ENCODE measurements at regions not wholly inside any gene's neighbourhood (a gene's known extent, or its start where the extent isn't known, plus 50 kb on each side); places are given as distances from the start of the nearest gene placed in this dataset.
A peak's percentile ranks its signal among the peaks of the same experiment; 100 is the strongest.
"Not testable (repeated sequence)": the region's sequence is repeated elsewhere in the genome, so short reads cannot be mapped to it uniquely, and the experiment has no call there.

GRCh38 chr7:51430480-51431086 is 114.0 kb upstream of the COBL start:
- Histone ChIP-seq H3K9ac (ENCODE audit: low read length) (no peak overlapping the region), H3K9me3 (ENCODE audit: insufficient read depth, low read length) (no peaks in the 10 kb centered on the region), H3K4me2 (ENCODE audit: low read depth, low read length, poor library complexity, severe bottlenecking) (no peak overlapping the region), H3K36me3 (ENCODE audit: low read length) (no peaks in the 10 kb centered on the region), H3K9me2 (replicated peaks; ENCODE audit: insufficient read depth, low read length) (no peaks in the 10 kb centered on the region), H3K27me3 (ENCODE audit: low read length) (no peaks in the 10 kb centered on the region), H3F3A (ENCODE audit: insufficient read depth) (no peaks in the 10 kb centered on the region), H3K79me2 (ENCODE audit: insufficient read depth, low read length) (no peaks in the 10 kb centered on the region), H3K27ac (ENCODE audit: low read depth, low read length) (no peak overlapping the region), H2AFZ (ENCODE audit: low read depth, low read length, severe bottlenecking) (no peak overlapping the region), H4K20me1 (ENCODE audit: low read depth, low read length) (no peaks in the 10 kb centered on the region), H3K4me3 (ENCODE audit: insufficient read depth, low read length, poor library complexity, severe bottlenecking) (no peak overlapping the region)
- TF ChIP-seq EZH2phosphoT487 (conservative IDR thresholded peaks at IDR 0.05; ENCODE audit: low read length) = no peak
- peak; percentile 91 for TF ChIP-seq CTCF (IDR thresholded peaks at IDR 0.05; ENCODE audit: insufficient read depth, low read length, poor library complexity, severe bottlenecking)

GRCh38 chr7:51428217-51428887 is 111.7 kb upstream of the COBL start:
- Histone ChIP-seq H3K79me2 (ENCODE audit: insufficient read depth, low read length) (no peaks in the 10 kb centered on the region), H3K9me2 (replicated peaks; ENCODE audit: insufficient read depth, low read length) (no peaks in the 10 kb centered on the region), H2AFZ (ENCODE audit: low read depth, low read length, severe bottlenecking) (no peak overlapping the region)

GRCh38 chr7:51426163-51426562 is 109.6 kb upstream of the COBL start:
- no peaks in the 10 kb centered on the region for H3K9me3 ChIP-seq (ENCODE audit: insufficient read depth, low read length)
- H3K4me3 ChIP-seq (ENCODE audit: insufficient read depth, low read length, poor library complexity, severe bottlenecking) = no peak overlapping the region
- TF ChIP-seq CTCF (IDR thresholded peaks at IDR 0.05; ENCODE audit: insufficient read depth, low read length, poor library complexity, severe bottlenecking) = no peak
- no peak for TF ChIP-seq EZH2phosphoT487 (conservative IDR thresholded peaks at IDR 0.05; ENCODE audit: low read length)
- H3K9ac ChIP-seq (ENCODE audit: low read length) = no peak overlapping the region
- H3K36me3 ChIP-seq (ENCODE audit: low read length) = no peaks in the 10 kb centered on the region
- H3F3A ChIP-seq (ENCODE audit: insufficient read depth) = no peaks in the 10 kb centered on the region
- H3K79me2 ChIP-seq (ENCODE audit: insufficient read depth, low read length) = no peaks in the 10 kb centered on the region
- no peaks in the 10 kb centered on the region for H4K20me1 ChIP-seq (ENCODE audit: low read depth, low read length)
- no peak overlapping the region for H2AFZ ChIP-seq (ENCODE audit: low read depth, low read length, severe bottlenecking)
- no peak overlapping the region for H3K27ac ChIP-seq (ENCODE audit: low read depth, low read length)
- no peaks in the 10 kb centered on the region for H3K27me3 ChIP-seq (ENCODE audit: low read length)
- no peaks in the 10 kb centered on the region for H3K9me2 ChIP-seq (replicated peaks; ENCODE audit: insufficient read depth, low read length)
- no peak overlapping the region for H3K4me2 ChIP-seq (ENCODE audit: low read depth, low read length, poor library complexity, severe bottlenecking)

More at GRCh38 chr7:51428217-51428887, 111.7 kb upstream of the COBL start:
- TF ChIP-seq CTCF (IDR thresholded peaks at IDR 0.05; ENCODE audit: insufficient read depth, low read length, poor library complexity, severe bottlenecking) (no peak), EZH2phosphoT487 (conservative IDR thresholded peaks at IDR 0.05; ENCODE audit: low read length) (no peak)
- Histone ChIP-seq H3K9me3 (ENCODE audit: insufficient read depth, low read length) (no peaks in the 10 kb centered on the region), H3K4me3 (ENCODE audit: insufficient read depth, low read length, poor library complexity, severe bottlenecking) (no peak overlapping the region), H3K36me3 (ENCODE audit: low read length) (no peaks in the 10 kb centered on the region), H3K4me2 (ENCODE audit: low read depth, low read length, poor library complexity, severe bottlenecking) (no peak overlapping the region), H3K27me3 (ENCODE audit: low read length) (no peaks in the 10 kb centered on the region), H4K20me1 (ENCODE audit: low read depth, low read length) (no peaks in the 10 kb centered on the region), H3F3A (ENCODE audit: insufficient read depth) (no peaks in the 10 kb centered on the region), H3K9ac (ENCODE audit: low read length) (no peak overlapping the region), H3K27ac (ENCODE audit: low read depth, low read length) (no peak overlapping the region)

DNA sequence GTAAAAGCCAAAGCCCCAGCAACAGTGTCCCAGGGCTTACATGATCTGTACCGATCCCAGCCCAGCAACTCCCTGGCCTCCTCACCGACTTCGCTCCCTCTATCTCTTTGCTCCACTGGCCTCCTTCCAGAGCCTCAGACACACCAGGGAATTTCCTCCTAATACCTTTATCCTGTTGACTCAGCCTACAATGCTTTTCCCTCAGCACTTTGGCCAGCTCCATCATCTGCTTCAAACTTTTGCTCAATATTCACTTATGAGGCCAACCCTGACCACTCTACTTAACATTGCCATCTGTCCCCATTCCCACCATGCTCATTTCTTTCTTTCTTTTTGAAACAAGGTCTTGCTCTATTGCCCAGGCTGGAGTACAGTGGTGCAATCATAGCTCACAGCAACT is 93.3 kb upstream of the COBL start:
- H3K9me2 ChIP-seq (replicated peaks; ENCODE audit: insufficient read depth, low read length); H3K27ac ChIP-seq (ENCODE audit: low read depth, low read length); H2AFZ ChIP-seq (ENCODE audit: low read depth, low read length, severe bottlenecking); H3K27me3 ChIP-seq (ENCODE audit: low read length); H3K9ac ChIP-seq (ENCODE audit: low read length); H3F3A ChIP-seq (ENCODE audit: insufficient read depth); H3K4me3 ChIP-seq (ENCODE audit: insufficient read depth, low read length, poor library complexity, severe bottlenecking); H3K9me3 ChIP-seq (ENCODE audit: insufficient read depth, low read length); H4K20me1 ChIP-seq (ENCODE audit: low read depth, low read length); H3K36me3 ChIP-seq (ENCODE audit: low read length); H3K79me2 ChIP-seq (ENCODE audit: insufficient read depth, low read length); H3K4me2 ChIP-seq (ENCODE audit: low read depth, low read length, poor library complexity, severe bottlenecking): not testable (repeated sequence)

- not testable (repeated sequence) for H4K20me1 ChIP-seq (ENCODE audit: low read depth, low read length); H3K27ac ChIP-seq (ENCODE audit: low read depth, low read length); H3K4me3 ChIP-seq (ENCODE audit: insufficient read depth, low read length, poor library complexity, severe bottlenecking); H3K9me2 ChIP-seq (replicated peaks; ENCODE audit: insufficient read depth, low read length); H3K9me3 ChIP-seq (ENCODE audit: insufficient read depth, low read length); H3K4me2 ChIP-seq (ENCODE audit: low read depth, low read length, poor library complexity, severe bottlenecking); H3K36me3 ChIP-seq (ENCODE audit: low read length); H3K9ac ChIP-seq (ENCODE audit: low read length); H3F3A ChIP-seq (ENCODE audit: insufficient read depth); H3K79me2 ChIP-seq (ENCODE audit: insufficient read depth, low read length); H3K27me3 ChIP-seq (ENCODE audit: low read length); H2AFZ ChIP-seq (ENCODE audit: low read depth, low read length, severe bottlenecking)
These were observed 81.0 kb upstream of the COBL start for GRCh38 chr7:51397608-51398007.
